ENCODE measurements at regions not wholly inside any gene's neighbourhood (a gene's known extent, or its start where the extent isn't known, plus 50 kb on each side); places are given as distances from the start of the nearest gene placed in this dataset.

GRCh38 chr18:54086046-54086802 is 138.2 kb downstream of the MBD2 start:
- Histone ChIP-seq H3K9ac (ENCODE audit: low read depth, low read length) (no peak overlapping the region), H2BK20ac (ENCODE audit: low read depth, low read length) (no peak overlapping the region), H4K91ac (ENCODE audit: insufficient read depth, low read depth, low read length) (no peak overlapping the region), H2AFZ (replicated peaks; ENCODE audit: low read length, poor library complexity) (no peak overlapping the region), H3K23ac (ENCODE audit: low read depth, low read length) (no peak overlapping the region), H3K4me2 (ENCODE audit: low read depth, low read length) (no peak overlapping the region), H3K4me1 (ENCODE audit: control insufficient read depth, insufficient read depth, low read length) (no peaks in the 10 kb centered on the region), H4K8ac (ENCODE audit: low read depth in 2 of 2, low read length in 2 of 2) (no peak overlapping the region), H2BK120ac (ENCODE audit: low read depth, low read length) (no peak overlapping the region), H3K56ac (ENCODE audit: extremely low read depth, insufficient read depth, low read length) (no peak overlapping the region), H3K4ac (ENCODE audit: low read depth, low read length) (no peak overlapping the region), H3K27me3 (ENCODE audit: control insufficient read depth, insufficient read depth, low read length) (no peaks in the 10 kb centered on the region), H3K79me1 (ENCODE audit: low read depth in 1 of 2, low read length in 2 of 2) (no peaks in the 10 kb centered on the region), H3K18ac (ENCODE audit: low read depth, low read length) (no peak overlapping the region), H2AK5ac (ENCODE audit: low read depth, low read length) (no peak overlapping the region), H3K4me3 (ENCODE audit: insufficient read depth, low read depth, low read length) (no peak overlapping the region), H3K36me3 (ENCODE audit: control insufficient read depth, insufficient read depth, low read length) (no peaks in the 10 kb centered on the region), H2AK9ac (replicated peaks; ENCODE audit: low read depth, low read length, poor library complexity) (no peak overlapping the region), H4K20me1 (ENCODE audit: insufficient read depth, low read length) (no peaks in the 10 kb centered on the region), H4K5ac (ENCODE audit: low read depth, low read length) (no peak overlapping the region), H2BK5ac (ENCODE audit: low read depth, low read length, poor library complexity, severe bottlenecking) (no peak overlapping the region), H3K9me3 (ENCODE audit: control insufficient read depth, insufficient read depth, low read length) (no peaks in the 10 kb centered on the region), H3K27ac (ENCODE audit: insufficient read depth, low read length) (no peak overlapping the region), H3K14ac (replicated peaks; ENCODE audit: low read depth, low read length) (no peak overlapping the region), H3K9me1 (ENCODE audit: insufficient read depth, low read length) (no peaks in the 10 kb centered on the region), H2BK15ac (ENCODE audit: low read depth, low read length) (no peak overlapping the region)
- intact Hi-C loops (cut with micrococcal nuclease) (no loop called here), dilution Hi-C loops (cut with HindIII; ENCODE audit: low sequenced_read_pairs, unreplicated experiment) (no loop called here), in situ Hi-C loops (cut with MboI; ENCODE audit: low sequenced_read_pairs) (no loop called here)
- POLR2A ChIA-PET (ENCODE audit: unreplicated experiment): no interaction called here
- CTCF ChIA-PET: no interaction called here
- BruUV-seq (replicated peaks): no TSS peak
- no CpG with 5 or more reads among the region's 8 CpGs for WGBS, 2 experiments (ENCODE audit: extremely low coverage in 2 of 2, insufficient read length in 1 of 2)
- DNase-seq (no peak), ATAC-seq (ENCODE audit: low read depth) (no peak)
- TF ChIP-seq ELK1 (IDR thresholded peaks at IDR 0.05; ENCODE audit: borderline replicate concordance, low read depth, low read length): no peak
- no peak for TF ChIP-seq CHD1 (IDR thresholded peaks at IDR 0.05; ENCODE audit: low read depth, low read length)
- TF ChIP-seq POLR2A (IDR thresholded peaks at IDR 0.05; ENCODE audit: low read depth, low read length): no peak
- no peak for TF ChIP-seq SMC3 (IDR thresholded peaks at IDR 0.05; ENCODE audit: low read depth, low read length)
- TF ChIP-seq BHLHE40 (IDR thresholded peaks at IDR 0.05; ENCODE audit: low read depth, low read length): no peak
- no peak for TF ChIP-seq NFE2L2 (IDR thresholded peaks at IDR 0.05; ENCODE audit: low read depth, low read length)
- TF ChIP-seq RFX5 (IDR thresholded peaks at IDR 0.05; ENCODE audit: low read depth, low read length): no peak
- TF ChIP-seq MXI1 (IDR thresholded peaks at IDR 0.05; ENCODE audit: borderline replicate concordance, low read depth, low read length): no peak
- no peak for TF ChIP-seq CEBPB (IDR thresholded peaks at IDR 0.05; ENCODE audit: low read depth, low read length)
- TF ChIP-seq MAFK (IDR thresholded peaks at IDR 0.05; ENCODE audit: low read depth, low read length): no peak
- no peak for TF ChIP-seq CTCF (conservative IDR thresholded peaks at IDR 0.05; ENCODE audit: low read depth, low read length)

All from IMR-90 (cell line).